Stimulated activated CD4-positive, alpha-beta T cell treated with anti-CD3 and anti-CD28 coated beads, Interleukin-15, amount 100 ng/mL, for 48 hours (primary cell): ENCODE measurements at regions not wholly inside any gene's neighbourhood (a gene's known extent, or its start where the extent isn't known, plus 50 kb on each side); places are given as distances from the start of the nearest gene placed in this dataset.

ENCODE experiments used
- DNase-seq, 2 donors: peaks; one replicate each; pipeline ENCODE4 v3.0.0-alpha.2; 2020; ENCODE audit warnings: low read depth in 2 of 2

DNA sequence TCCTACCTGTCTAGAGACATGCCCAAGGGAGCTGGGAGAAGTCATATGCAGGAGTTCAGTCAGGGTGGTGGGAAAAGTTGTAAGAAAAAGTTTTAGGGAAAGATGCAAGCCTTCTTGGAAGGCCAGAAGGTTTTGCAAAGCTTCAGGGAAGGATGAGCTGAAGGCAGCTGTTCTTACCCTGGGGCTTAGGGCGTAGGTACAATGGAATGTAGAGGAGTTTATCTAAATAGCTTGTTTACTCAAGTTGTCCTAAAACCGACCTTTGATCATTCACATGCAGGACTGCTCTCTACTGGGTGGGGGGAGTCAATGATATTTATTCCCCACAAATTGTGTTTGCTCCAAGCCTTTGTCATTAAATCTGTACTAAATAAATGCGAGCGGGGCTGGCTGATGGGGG lies 277.0 kb downstream of the CRPPA start:
- DNase-seq = no peak

DNA sequence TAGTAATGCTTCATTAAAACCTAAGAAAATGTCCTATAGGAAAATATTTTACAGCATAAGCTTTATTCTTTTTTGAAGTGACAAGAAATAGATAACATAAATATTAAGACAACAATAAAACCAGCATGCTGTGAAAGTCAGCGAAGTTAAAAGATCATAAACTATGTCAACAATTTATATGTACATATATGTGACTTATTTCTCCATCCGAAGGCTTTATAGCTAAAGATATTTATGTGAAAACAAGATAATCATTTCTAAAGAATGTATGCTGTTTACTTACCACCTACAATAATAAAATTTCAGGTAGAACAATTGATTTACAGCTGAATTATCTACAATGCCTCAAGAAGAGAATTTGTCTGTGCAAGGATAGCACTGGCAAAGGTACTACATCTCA lies 283.4 kb downstream of the CRPPA start:
- no peak for DNase-seq

DNA sequence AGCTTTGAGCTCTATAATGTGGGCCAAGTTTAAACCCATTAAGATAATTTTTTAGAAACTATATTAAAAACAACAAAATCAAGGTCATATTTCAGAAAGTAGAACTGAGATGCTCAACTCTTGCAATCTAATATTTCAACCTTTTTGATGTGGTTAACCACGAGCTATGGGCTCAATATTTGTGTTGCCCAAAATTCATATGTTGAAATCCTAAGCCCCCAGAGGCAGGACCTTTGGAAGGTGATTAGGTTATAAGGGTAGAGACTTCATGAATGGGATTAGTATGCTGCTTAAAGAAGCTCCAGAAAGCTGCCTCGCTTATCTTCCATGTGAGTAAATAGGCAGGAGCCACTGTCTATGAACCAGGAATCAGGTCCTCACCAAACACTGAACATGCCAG lies 284.4 kb downstream of the CRPPA start:
- DNase-seq = no peak

DNA sequence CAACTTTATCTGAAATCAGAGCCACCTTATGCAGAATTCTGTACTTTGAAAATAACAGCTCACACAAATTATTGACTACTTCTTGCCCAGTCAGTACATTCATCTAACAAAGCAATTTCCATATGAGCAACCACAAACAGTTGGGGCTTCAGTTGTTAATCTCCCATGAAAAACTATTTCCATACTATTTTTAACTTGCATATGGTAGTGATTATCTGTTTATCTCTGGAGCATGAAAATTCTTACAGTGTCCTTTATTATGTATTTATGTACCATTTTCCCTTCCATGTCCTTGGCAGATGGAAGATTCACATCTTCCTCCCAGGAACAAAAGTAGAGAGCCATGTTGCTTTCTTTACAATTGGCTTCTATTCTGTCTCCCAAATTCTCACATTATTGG lies 285.7 kb downstream of the CRPPA start:
- DNase-seq = no peak

DNA sequence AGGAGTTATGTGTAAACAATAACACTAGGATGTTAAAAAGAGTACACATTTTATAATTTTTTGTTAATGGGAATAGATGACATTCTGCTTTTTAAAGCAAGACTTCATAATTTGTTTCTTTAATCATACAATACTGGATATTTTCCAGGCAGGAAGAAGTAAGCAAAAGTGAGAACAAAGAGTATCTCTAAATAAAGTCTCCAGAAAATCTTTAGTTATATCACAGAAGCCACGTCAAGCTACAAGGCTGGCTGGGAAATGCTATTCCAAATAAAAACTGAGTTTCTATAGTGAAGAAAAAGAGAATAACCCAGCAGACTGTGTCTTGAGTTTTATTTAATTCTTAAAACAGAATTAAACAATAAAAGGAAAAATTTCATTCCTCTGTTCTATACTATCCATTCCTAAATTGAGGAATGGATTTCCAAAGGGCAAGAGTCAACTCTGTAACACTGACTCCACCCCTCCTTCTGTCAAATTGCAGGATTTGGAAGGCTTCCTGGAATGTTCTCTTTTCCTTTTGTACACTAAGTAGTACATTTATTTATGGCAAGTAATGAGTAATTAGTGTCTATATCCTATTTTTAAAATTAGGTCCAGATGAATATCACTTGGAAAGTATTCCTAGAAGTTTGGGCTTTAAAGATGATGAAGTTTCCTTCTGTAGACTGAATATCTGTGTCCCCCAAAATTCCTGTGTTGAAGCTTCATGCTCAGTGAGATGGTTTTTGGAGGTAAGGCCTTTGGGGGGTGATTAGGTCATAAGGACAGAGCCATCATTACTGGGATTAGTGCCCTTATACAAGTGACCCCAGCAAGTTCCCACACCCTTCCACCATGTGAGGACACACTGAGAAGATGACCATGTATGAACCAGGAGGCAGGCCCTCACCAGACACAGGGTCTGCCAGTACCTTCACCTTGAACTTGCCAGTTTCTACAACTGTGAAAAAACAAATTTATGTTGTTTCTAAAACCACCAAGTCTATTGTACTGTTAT lies 290.9 kb downstream of the CRPPA start:
- DNase-seq = no peak

DNA sequence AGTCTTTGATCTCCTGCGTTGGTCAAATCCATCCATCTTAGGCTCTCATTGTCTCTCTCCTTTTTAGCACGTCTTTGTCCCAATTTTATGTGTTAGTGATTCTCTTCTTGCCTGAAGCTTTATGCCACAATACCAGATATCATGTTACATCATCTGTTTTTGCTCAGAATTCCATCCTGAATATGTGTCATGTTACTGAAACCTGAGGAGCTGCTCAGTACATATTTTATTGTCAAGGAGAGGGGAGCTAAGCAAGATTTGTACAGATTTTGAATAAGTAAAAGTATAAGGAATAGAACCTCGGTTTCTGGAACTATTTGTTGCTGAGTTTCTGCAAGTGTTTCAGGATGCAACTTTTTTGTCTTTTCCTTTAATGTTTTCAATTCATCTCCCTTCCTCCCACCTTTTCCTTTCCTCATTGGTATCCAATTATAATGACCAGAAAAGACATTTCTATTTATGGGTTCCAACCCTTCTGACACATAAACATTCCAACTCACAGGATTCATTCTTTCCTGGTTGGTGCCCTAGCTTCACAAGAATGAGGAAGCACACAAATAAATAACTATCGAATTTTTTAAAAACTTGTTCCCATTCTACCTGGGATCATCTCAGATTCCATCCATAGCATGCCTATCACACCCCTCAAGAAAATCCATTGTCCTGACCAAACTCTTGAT lies 291.8 kb downstream of the CRPPA start:
- DNase-seq = no peak

DNA sequence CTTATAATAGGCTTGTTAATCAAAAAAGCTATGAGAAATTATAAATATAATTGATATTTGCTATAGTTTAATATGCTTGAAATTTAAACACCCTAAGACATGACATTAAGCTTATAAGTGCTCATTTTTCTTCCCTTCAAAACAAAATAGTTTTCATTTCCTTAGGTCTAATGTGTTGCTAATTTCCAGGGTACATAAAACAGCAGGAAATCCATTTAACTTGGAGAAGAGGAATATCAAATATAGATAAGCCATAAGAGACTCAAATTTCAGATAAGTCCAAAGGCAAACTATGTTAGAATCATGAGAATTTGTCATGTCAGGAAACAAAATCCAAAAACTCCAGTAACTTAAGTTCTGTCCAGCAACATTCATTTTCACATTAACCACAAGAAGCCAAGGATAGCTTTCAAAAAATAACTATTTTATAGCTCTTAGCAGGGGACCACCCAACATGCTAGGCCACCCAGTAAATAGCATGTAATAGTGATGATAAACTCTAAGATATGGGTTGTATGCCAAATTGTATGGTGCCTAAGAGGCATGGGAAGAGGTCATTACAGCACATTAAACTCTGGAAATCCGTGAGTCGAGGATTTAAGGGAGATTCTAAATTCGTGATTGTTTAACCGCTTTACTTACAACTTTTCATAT lies 298.1 kb downstream of the CRPPA start:
- no peak for DNase-seq

DNA sequence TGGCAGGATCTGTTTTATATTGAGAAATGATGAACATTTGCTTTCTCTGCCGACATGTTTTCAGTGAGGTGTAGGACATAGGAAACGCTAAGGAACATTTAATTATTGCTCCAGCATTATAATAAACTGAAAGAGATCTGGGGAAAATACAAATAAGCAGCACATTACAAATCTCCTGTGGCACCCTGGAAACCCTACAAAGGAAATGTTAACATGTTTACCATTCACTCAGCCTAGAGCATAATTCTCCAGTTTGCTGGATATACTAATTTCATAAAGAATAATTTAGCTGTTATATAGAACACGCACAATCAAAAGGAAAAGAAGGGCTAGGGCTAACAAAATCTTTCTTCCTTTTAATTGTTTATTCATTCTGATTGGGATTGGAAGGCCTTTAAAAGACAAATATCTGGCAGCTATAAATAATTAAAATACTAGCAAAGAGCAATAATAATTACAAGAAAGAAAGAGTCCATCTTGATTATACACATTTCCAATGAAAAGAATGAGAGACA lies 299.4 kb downstream of the CRPPA start:
- no peak for DNase-seq

DNA sequence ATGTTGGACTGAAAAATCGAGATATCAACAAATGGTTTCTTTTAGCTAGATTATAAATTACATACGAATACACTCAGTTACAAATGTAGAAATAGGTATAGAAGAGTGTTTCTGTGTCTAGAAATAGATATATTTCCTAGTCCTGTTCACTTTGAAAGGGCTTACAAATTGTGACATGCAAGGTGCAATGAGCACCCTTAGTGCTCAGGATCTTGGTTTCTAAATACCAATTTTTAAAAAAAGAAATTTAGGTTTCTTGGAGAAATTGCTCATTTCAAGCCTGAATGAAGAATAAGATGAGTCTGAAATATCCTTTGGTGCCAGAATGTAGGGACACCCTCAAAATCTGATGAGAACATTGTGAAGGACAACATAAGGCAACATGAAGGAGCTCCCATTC lies 306.0 kb downstream of the CRPPA start:
- DNase-seq = no peak

DNA sequence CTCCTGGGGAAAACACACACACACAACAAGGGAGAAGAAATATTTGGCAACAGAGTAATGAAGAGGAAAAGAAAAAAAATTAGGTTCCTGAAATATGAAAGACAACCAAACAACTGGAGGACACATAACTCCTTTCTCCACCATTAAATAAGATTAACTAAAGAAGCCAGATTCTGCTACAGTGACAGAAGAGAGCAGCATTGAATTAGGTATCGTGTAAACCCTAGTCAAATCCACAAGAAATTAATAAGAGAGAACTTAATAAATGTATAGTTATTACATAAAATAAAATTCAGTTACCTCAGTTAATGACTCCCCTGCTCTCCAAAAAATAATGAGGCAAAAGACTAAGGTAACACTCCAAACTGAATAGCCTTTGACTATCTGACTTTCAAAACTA lies 306.7 kb downstream of the CRPPA start:
- DNase-seq = no peak

DNA sequence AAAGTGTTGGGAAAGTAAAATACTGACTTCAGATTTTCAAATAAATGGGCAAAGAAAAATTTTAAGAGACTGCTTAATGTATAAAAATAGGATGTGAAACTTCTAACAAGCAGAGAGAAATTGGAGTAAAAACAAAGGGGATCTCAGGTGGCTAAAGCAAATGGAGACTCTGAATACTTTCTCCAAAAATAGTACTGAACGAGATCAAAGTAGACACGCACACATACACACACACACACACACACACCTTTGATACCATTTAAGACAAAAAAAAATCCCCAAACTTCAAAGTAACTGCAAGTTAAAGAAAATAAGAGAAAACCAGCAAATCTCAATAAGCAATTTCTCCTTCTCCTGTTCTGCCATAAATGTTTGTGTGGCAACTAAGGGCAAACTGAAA lies 307.3 kb downstream of the CRPPA start:
- DNase-seq = no peak

DNA sequence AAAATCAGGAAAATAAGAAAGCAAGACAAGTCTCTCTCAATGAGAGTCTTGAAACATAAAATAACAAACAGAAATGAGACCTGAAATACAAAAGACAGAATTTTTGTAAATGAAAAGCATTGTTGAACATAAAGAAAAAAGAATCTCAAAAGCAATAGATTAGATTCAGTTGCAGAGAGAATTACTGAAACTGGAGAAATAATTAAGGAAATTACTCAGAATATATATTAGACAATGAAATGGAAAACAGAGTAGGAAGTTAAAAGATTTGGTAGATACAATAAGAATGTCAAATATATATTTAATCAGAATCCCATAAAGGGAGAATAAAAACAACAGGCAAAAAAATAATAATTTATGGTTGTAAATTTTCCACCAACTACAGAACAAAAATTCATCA lies 308.3 kb downstream of the CRPPA start:
- no peak for DNase-seq

DNA sequence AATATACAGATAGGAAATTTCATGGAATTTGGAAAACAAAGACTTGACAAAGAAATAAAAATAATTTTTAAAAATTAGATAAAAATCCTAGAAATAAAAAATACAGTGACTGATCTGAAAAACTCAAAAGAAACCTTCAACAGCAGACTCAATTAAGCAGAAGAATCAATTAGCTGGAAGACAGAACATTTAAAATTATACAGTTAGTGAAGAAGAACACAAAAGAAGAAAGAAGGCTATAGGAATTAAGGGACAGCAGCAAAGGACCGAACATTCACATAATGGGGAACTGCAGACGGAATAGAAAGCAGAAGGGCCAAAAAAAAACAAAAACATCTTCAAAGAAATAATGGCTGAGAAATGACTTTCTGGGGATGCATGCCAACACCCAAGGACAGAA lies 314.5 kb downstream of the CRPPA start:
- DNase-seq = no peak

DNA sequence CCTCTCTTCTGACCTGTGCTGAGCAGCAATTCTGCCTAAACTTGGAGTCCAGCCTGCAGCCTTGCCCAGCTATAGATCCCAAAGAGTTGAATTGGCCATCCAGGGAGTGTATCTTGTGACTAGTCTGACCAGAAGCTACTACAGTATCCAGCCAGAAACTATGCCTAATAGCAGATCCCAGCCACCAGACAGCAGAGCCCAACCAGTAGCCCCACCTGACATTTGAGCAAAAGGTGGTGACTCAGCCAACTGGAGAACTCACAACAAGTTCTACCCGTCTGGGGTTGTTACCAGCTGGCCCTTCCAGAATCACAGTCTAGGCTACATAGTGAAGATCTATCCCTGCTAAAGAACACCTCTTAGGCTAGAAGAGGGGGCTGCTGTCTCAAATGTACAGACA lies 315.0 kb downstream of the CRPPA start:
- DNase-seq = no peak

DNA sequence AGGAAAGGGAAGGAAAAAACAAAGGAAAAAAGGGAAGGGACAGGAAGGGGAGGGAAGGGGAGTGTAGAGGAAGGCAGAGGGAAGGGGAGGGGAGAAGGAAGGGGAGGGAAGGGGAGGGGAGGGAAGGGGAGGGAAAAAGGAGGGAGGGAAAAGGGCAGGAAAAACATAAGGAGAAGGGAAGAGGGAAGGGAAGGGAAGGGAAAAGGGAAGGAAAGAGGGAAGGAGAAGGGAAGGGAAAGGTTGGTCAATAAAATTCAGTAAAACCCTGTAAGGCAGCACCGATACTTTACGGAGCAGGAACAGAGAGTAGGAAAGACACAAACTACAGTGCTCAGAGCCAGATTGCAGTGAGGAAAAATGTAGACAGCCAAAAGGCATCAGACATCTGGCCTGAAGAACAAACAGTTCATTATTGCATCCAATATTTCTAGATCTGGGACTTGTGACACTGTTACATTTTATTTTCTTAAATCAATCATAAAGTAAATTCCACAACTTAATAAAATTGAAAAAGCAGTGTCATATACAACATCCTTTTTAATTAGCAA lies 322.0 kb downstream of the CRPPA start:
- no peak for DNase-seq

DNA sequence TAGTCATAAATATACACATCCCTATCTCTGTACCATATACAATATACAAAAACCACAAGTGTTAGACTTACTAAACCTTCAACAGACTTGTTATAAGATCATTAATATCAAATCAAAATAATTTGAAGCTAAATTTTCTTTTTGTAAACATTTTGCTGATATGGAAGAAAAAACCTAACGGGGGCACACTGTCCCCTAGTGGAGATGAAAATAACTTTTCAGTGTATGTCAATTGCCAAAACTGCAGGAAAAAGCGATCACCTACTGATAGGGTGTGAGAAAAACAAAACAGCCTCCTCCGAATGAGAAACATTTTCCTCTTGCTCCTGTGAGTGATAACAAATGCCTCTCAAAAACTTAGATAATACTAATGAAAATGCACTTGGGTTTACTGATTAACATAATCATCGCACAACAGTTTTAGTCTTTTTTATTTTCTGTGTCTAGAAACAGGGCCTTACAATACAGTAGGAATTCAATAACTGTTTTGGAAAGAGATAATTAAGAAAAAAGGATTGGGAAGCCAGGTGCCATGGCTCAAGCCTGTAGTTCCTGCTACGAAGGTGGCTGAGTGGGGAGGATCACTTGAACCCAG lies 322.7 kb downstream of the CRPPA start:
- no peak for DNase-seq

DNA sequence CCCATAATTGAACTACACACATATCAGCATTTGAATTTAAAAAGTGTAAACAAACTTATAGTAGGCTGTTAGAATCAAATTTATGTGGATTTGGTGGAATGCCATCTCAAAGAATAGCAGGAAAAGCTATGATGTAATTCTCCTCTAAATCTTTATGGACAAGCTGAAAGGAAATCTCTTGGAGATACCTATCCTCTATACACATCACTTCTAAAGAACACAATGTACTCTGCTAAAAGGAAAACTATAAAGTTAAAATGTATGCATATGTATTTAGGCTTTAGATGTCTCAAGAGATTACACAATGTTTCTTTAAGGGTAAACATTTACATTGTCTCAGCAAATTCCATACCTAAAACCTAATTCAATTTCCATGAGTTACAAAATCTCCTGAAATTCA lies 323.3 kb downstream of the CRPPA start:
- DNase-seq = no peak

DNA sequence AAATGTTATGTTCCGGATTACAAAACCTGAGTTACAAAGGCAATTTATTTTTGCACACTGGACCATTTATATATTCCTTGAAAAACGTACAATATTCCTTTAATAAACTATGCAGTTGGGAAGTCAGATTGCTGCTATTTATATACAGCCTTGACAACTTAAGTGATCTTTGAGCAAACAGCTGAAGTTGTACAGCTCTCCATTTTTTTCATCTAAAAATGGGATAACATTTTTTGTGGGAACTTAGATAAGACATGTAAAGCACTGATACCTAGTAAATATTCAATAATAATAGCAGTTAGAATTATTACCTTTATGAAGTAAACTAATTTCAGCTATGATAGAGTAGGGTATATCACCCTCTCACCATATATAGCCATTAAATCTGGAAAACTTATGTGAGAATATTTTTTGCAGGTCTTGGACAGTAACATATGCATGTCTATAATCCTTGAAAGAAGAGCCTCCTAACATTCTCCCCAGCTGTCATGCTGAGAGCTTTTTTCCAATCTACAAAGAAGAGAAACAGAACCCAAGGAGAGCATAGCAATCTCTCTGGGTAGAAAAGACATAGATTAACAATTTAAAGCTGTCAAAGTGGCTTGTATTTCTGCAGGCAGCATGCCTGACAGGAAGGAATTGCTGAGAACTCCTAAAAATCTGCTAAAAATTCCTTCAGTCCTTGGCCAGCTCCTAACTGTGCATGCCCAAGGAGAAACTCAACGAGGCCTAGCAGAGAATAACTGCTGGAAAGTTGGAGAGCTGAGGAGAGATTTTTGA lies 326.0 kb downstream of the CRPPA start:
- no peak for DNase-seq

DNA sequence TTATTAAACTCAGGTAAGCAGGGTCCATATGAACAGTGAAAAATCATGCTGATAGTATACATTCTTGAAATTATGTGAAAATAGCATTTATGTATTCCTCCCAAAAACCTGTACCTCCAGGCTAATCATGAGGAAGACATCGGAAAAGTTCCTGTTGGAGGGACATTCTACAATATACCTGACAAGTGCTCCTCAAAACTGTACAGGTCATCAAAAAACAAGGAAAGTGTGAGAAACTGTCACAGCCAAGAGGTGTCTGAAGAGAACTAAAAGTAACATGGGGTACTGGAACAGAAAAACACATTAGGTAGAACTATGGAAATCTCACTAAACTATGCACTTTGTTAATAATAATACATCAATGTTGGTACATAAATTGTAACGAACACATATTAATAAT lies 326.7 kb downstream of the CRPPA start:
- DNase-seq = no peak

DNA sequence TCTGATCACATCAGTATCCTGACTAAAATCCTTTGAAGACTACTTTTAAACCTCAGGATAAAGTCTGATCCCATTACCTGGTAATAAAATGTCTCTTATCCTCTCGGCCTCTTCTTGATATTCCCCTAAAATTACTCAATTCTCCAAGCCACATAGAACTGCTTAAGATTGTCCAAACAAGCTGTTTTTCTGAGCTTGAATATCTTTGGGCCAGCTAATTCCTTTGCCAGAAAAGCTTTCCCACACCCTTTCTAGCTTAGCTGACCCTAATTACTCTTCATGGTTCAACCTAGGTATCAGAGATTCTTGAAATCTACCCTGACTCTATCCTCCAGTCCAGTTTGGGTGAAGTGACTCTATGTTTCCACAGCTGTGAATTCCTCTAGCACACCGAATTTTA lies 328.6 kb downstream of the CRPPA start:
- no peak for DNase-seq

DNA sequence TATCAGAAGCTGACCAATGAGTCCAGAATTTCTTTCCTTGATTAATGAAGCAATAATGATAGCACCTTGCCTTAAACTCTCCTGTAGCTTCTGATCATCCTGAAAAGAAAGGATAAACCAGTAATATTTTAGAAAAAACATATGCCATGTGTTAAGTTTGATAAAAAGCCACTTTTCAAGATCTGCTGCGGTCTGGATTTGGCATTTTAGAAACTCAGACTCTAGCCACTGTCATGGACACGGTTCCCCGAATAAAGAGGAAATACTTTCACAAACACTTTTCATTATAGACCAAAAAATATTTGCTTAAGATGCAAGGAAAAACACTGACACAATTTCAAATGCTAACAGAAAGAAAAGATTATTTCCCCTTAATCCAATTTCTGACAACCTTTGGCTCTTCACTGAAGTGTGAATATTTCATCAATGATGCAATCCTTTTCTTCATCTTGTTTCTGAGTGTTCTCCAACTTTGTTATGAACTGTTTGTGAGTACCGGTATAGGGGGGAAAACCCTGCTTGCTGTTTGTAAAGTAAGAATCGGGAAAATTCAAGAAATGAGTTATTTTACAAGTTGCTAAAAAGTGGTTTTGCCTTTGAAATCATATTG lies 329.5 kb downstream of the CRPPA start:
- no peak for DNase-seq
